AG09319 (cell line): ENCODE measurements at regions not wholly inside any gene's neighbourhood (a gene's known extent, or its start where the extent isn't known, plus 50 kb on each side); places are given as distances from the start of the nearest gene placed in this dataset.

ENCODE experiments used
- DNase-seq: peaks from one replicate; pipeline ENCODE4 v3.0.0-alpha.2; 2010; ENCODE audit warnings: low read depth; ENCODE audit errors: extremely low read depth
- TF ChIP-seq, protein P1 (sequence below): IDR thresholded peaks from 2 replicates; pipeline ENCODE4 v1.5.1; 2011; ENCODE audit warnings: low read depth, mild to moderate bottlenecking, inconsistent platforms, low read length, moderate library complexity

GRCh38 chr3:148457886-148458285 is 239.8 kb upstream of the AGTR1 start:
- TF ChIP-seq, protein P1, sequence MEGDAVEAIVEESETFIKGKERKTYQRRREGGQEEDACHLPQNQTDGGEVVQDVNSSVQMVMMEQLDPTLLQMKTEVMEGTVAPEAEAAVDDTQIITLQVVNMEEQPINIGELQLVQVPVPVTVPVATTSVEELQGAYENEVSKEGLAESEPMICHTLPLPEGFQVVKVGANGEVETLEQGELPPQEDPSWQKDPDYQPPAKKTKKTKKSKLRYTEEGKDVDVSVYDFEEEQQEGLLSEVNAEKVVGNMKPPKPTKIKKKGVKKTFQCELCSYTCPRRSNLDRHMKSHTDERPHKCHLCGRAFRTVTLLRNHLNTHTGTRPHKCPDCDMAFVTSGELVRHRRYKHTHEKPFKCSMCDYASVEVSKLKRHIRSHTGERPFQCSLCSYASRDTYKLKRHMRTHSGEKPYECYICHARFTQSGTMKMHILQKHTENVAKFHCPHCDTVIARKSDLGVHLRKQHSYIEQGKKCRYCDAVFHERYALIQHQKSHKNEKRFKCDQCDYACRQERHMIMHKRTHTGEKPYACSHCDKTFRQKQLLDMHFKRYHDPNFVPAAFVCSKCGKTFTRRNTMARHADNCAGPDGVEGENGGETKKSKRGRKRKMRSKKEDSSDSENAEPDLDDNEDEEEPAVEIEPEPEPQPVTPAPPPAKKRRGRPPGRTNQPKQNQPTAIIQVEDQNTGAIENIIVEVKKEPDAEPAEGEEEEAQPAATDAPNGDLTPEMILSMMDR: no peak

GRCh38 chr3:148459931-148460513 is 237.7 kb upstream of the AGTR1 start:
- DNase-seq: no peak
- TF ChIP-seq, protein P1: peak; percentile 20

More at GRCh38 chr3:148457886-148458285, 239.8 kb upstream of the AGTR1 start:
- DNase-seq: no peak

DNA sequence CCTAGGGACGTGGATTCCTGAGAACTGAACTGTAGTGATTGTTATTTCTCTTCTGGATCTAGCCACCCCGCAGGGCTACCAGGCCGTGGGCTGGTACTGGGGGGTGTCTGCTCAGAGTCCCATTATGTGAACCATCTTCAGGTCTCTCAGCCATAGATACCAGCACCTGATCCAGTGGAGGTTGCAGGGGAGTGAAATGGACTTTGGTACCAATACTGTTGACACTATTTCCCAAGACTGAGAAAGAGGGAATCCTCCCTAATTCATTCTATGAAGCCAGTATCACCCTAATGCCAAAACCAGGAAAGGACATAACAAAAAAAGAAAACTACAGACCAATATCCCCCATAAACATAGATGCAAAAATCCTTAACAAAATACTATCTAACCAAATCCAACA is 237.0 kb upstream of the AGTR1 start:
- TF ChIP-seq, protein P1: no peak
- DNase-seq: no peak

DNA sequence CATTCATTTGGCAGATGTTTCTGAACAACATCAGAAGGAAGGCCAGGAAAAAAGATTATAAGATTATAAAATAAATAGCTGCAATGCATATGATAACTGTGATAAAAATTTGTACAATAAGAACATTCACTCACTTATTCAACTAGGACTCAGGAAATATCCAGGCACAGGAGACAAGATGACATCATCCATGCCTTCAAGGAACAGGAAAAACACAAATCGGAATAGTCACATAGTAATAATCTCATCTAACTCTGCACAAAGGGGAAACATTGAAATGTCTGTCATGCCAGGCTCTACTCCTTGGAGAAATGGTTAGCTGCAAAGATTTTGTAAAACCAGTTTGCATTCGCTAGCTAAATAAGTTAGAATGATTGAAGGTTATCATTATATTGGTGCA is 233.5 kb upstream of the AGTR1 start:
- DNase-seq: no peak
- TF ChIP-seq, protein P1: no peak

DNA sequence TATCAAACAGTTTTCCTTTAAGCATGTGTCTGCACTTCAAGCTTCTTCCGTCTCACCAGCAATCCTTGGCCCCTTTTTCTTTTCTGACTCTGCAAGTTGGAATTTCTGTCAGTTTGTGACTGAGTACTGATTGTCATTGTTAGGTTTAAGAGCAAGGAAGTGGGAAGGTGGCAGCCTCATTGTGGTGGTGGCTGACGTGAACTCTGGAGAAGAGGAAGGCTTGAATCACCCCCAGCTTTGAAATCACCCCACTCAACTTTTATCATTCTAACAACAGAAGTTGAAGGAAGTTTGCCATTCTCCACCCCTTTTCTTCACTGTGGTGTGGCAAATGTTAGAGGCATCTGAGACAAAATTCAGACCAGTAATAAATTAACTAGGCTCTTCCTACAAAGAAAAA is 231.6 kb upstream of the AGTR1 start:
- no peak for DNase-seq
- TF ChIP-seq, protein P1: no peak

- DNase-seq: no peak
- TF ChIP-seq, protein P1: no peak
These were observed 230.5 kb upstream of the AGTR1 start for GRCh38 chr3:148466980-148467740.

GRCh38 chr3:148477375-148477774 is 220.3 kb upstream of the AGTR1 start:
- TF ChIP-seq, protein P1: no peak

More at GRCh38 chr3:148477375-148477774, 220.3 kb upstream of the AGTR1 start:
- no peak for DNase-seq
